ENCODE measurements at regions not wholly inside any gene's neighbourhood (a gene's known extent, or its start where the extent isn't known, plus 50 kb on each side); places are given as distances from the start of the nearest gene placed in this dataset.

GRCh38 chr15:91789136-91789535, 64.4 kb upstream of the SLCO3A1 start:
- no peak for DNase-seq (ENCODE audit: low read depth)
- TF ChIP-seq CTCF (IDR thresholded peaks at IDR 0.05; ENCODE audit: low read depth, low read length, missing control alignments) = no peak
- H3K4me3 ChIP-seq (ENCODE audit: low read depth, low read length) = no peak overlapping the region

- TF ChIP-seq CTCF (IDR thresholded peaks at IDR 0.05; ENCODE audit: low read depth, low read length, missing control alignments) = no peak
- no peak for DNase-seq (ENCODE audit: low read depth)
- H3K4me3 ChIP-seq (ENCODE audit: low read depth, low read length) = no peak overlapping the region
Observed at GRCh38 chr15:91790836-91791235, 62.7 kb upstream of the SLCO3A1 start.

DNA sequence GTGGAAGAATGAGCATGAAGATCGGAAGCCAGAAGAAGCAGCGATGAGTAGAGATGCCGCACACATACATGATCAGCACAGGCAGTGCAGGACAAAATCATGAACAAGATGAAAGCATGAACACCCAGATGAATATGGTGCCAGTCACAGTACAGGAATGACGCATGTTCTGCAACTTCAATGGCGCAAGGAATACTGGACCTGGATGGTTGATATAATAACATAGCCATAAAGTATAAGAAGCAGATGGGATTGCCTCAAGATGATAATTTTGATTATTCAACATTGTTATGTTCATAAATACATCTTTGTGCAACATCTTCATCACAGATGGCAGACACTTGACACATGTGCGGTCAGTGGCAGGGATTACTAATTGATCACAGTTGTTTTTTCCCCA, 59.7 kb upstream of the SLCO3A1 start:
- H3K4me3 ChIP-seq (ENCODE audit: low read depth, low read length) = no peak overlapping the region
- DNase-seq (ENCODE audit: low read depth) = no peak
- no peak for TF ChIP-seq CTCF (IDR thresholded peaks at IDR 0.05; ENCODE audit: low read depth, low read length, missing control alignments)

- no peak for DNase-seq (ENCODE audit: low read depth)
- TF ChIP-seq CTCF (IDR thresholded peaks at IDR 0.05; ENCODE audit: low read depth, low read length, missing control alignments) = no peak
Observed at GRCh38 chr15:91795235-91795634, 58.3 kb upstream of the SLCO3A1 start.

DNA sequence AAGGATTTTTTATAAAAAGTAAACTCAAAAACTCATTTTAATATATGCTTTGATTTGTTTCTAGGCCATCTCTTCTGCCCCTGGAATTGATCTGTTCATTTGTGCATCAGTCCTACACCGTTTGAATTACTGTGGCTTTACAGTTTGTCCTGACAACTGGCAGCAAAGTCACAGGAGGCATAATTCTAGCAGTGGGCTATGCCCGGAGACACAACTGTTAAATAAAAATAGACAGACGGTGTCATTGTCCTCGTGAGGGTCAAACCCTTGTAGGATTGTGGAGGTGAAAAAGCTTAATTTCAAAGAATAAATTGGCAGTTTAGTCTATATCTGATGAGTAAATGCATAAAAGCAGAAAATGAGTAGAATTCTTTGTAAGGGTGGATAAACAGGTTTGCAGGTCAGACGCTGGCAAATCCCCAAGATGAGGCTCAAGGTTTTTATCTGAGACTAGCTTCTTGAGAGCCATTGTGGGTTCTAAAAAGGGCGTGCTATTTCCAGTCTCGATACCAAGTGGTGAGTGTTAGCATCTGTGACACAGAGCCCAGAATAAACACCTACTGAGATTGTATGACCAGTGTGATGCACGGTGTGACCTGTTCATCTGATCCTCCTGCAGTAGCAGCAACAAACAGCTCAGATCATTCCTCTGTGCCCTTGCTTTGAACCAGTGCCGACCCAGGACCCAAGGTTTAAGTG, 51.5 kb upstream of the SLCO3A1 start:
- DNase-seq (ENCODE audit: low read depth) = no peak
- TF ChIP-seq CTCF (IDR thresholded peaks at IDR 0.05; ENCODE audit: low read depth, low read length, missing control alignments) = no peak

More at GRCh38 chr15:91795235-91795634, 58.3 kb upstream of the SLCO3A1 start:
- H3K4me3 ChIP-seq (ENCODE audit: low read depth, low read length) = no peak overlapping the region

DNA sequence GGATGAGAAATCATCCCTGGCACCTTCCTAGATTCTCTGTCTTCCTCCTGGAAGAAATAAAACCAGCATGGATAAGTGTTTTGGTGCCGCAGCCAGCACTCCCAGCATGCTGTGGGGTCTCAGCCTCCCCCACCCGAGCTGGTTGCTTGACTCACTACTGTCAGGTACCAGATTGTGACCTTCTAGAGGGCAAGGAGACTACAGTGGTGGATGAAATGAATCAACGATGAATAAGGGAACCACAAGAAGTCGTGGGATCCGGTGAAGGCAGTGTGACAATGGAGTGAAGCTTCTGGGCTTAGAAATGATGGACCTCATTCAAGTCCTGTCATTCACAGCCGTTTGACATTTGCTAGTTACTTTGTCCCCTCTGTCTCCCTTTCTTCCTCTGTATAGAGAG, 50.2 kb upstream of the SLCO3A1 start:
- no peak for TF ChIP-seq CTCF (IDR thresholded peaks at IDR 0.05; ENCODE audit: low read depth, low read length, missing control alignments)
- H3K4me3 ChIP-seq (ENCODE audit: low read depth, low read length) = no peak overlapping the region
- no peak for DNase-seq (ENCODE audit: low read depth)

More for the DNA sequence above, 51.5 kb upstream of the SLCO3A1 start:
- H3K4me3 ChIP-seq (ENCODE audit: low read depth, low read length) = no peak overlapping the region

Data from GM12864 (cell line).